WTC11 (cell line): ENCODE measurements at regions not wholly inside any gene's neighbourhood (a gene's known extent, or its start where the extent isn't known, plus 50 kb on each side); places are given as distances from the start of the nearest gene placed in this dataset.

Source experiments
- CTCF ChIP-seq: fragments of 200-600 bp; IDR thresholded peaks from 2 replicates; pipeline ENCODE4 v1.8.0; 2022; ENCODE audit warnings: antibody characterized with exemption
- KAT7 ChIP-seq: sonication (generic); formaldehyde crosslinking; IDR thresholded peaks from 2 replicates; pipeline ENCODE4 v1.8.1; 2023; ENCODE audit warnings: missing genetic modification reagents, mild to moderate bottlenecking, borderline replicate concordance
- PREB ChIP-seq: sonication (generic); formaldehyde crosslinking; IDR thresholded peaks from 2 replicates; pipeline ENCODE4 v1.8.1; 2022; ENCODE audit warnings: mild to moderate bottlenecking, missing genetic modification reagents, moderate library complexity, borderline replicate concordance

- no peak for TF ChIP-seq KAT7 (CRISPR knock-in tag)
- TF ChIP-seq CTCF = no peak
- TF ChIP-seq PREB (CRISPR knock-in tag) = no peak
These were observed 155.0 kb upstream of the CRBN start for GRCh38 chr3:3334491-3334890.
